H9 (cell line): ENCODE measurements at regions not wholly inside any gene's neighbourhood (a gene's known extent, or its start where the extent isn't known, plus 50 kb on each side); places are given as distances from the start of the nearest gene placed in this dataset.

ENCODE experiments used
- DNase-seq: peaks from one replicate; pipeline ENCODE4 v3.0.0-alpha.2; 2017
- H2AFZ ChIP-seq: one replicate; pipeline ENCODE4 v1.6.1; 2013; ENCODE audit warnings: mild to moderate bottlenecking, low read length, control low read depth, moderate library complexity
- H2AK5ac ChIP-seq: 2 replicates; pipeline ENCODE4 v1.6.1; 2013; ENCODE audit warnings: low read length, control low read depth, mixed read lengths; ENCODE audit not compliant: insufficient read length
- H2BK120ac ChIP-seq: one replicate; pipeline ENCODE4 v1.6.1; 2013; ENCODE audit warnings: low read depth, mild to moderate bottlenecking, low read length, control low read depth, inconsistent platforms; ENCODE audit not compliant: poor library complexity, severe bottlenecking
- H2BK12ac ChIP-seq: 2 replicates; pipeline ENCODE4 v1.6.1; 2013; ENCODE audit warnings: low read length, control low read depth, mixed read lengths, low read depth; ENCODE audit not compliant: insufficient read length
- H2BK15ac ChIP-seq: 2 replicates; pipeline ENCODE4 v1.6.1; 2013; ENCODE audit warnings: low read depth, low read length, control low read depth
- H2BK20ac ChIP-seq: one replicate; pipeline ENCODE4 v1.6.1; 2013; ENCODE audit warnings: low read depth, mild to moderate bottlenecking, low read length, control low read depth, inconsistent platforms; ENCODE audit not compliant: poor library complexity, severe bottlenecking
- H2BK5ac ChIP-seq: 2 replicates; pipeline ENCODE4 v1.6.1; 2013; ENCODE audit warnings: low read length, control low read depth, mixed read lengths; ENCODE audit not compliant: insufficient read length
- H3K14ac ChIP-seq: 2 replicates; pipeline ENCODE4 v1.6.1; 2013; ENCODE audit warnings: low read length, control low read depth; ENCODE audit not compliant: insufficient read depth
- H3K18ac ChIP-seq: 2 replicates; pipeline ENCODE4 v1.6.1; 2013; ENCODE audit warnings: low read depth, mild to moderate bottlenecking, mixed read lengths, low read length, control low read depth; ENCODE audit not compliant: insufficient read length
- H3K23ac ChIP-seq: 2 replicates; pipeline ENCODE4 v1.6.1; 2013; ENCODE audit warnings: low read length, control low read depth, mixed read lengths, low read depth; ENCODE audit not compliant: insufficient read length
- H3K23me2 ChIP-seq: 2 replicates; pipeline ENCODE4 v1.6.1; 2013; ENCODE audit warnings: low read depth, mild to moderate bottlenecking, mixed read lengths, low read length, control low read depth; ENCODE audit not compliant: insufficient read length, poor library complexity, severe bottlenecking
- H3K27ac ChIP-seq: 2 replicates; pipeline ENCODE4 v1.5.1; 2013; ENCODE audit warnings: low read length, control low read depth, mixed read lengths, low read depth; ENCODE audit not compliant: insufficient read length
- H3K27me3 ChIP-seq: 2 replicates; pipeline ENCODE4 v1.6.1; 2013; ENCODE audit warnings: low read length, control low read depth, inconsistent platforms; ENCODE audit not compliant: insufficient read depth
- H3K4ac ChIP-seq: 2 replicates; pipeline ENCODE4 v1.6.1; 2013; ENCODE audit warnings: low read depth, mild to moderate bottlenecking, control low read depth, inconsistent platforms, low read length, moderate library complexity
- H3K4me1 ChIP-seq: 2 replicates; pipeline ENCODE4 v1.6.1; 2013; ENCODE audit warnings: low read length, control low read depth, inconsistent platforms; ENCODE audit not compliant: insufficient read depth
- H3K4me2 ChIP-seq: 2 replicates; pipeline ENCODE4 v1.6.1; 2013; ENCODE audit warnings: low read length, control low read depth, mixed read lengths; ENCODE audit not compliant: insufficient read length, insufficient read depth
- H3K56ac ChIP-seq: 2 replicates; pipeline ENCODE4 v1.6.1; 2013; ENCODE audit warnings: low read depth, mild to moderate bottlenecking, mixed read lengths, low read length, control low read depth; ENCODE audit not compliant: insufficient read length
- H3K79me1 ChIP-seq: 2 replicates; pipeline ENCODE4 v1.6.1; 2013; ENCODE audit warnings: low read depth, mild to moderate bottlenecking, moderate library complexity, low read length, control low read depth, inconsistent platforms; ENCODE audit not compliant: insufficient read depth, poor library complexity, severe bottlenecking
- H3K79me2 ChIP-seq: 2 replicates; pipeline ENCODE4 v1.6.1; 2013; ENCODE audit warnings: low read length, control low read depth, inconsistent platforms; ENCODE audit not compliant: insufficient read depth
- H3K9ac ChIP-seq: 2 replicates; pipeline ENCODE4 v1.6.1; 2013; ENCODE audit warnings: low read length, control low read depth, mixed read lengths; ENCODE audit not compliant: insufficient read length; ENCODE audit errors: extremely low read depth
- H3K9me3 ChIP-seq: one replicate; pipeline ENCODE4 v1.6.1; 2013; ENCODE audit warnings: low read depth, low read length, inconsistent platforms; ENCODE audit not compliant: control insufficient read depth
- H3T11ph ChIP-seq: one replicate; pipeline ENCODE4 v1.6.1; 2013; ENCODE audit warnings: mild to moderate bottlenecking, low read length, control low read depth, inconsistent platforms
- H4K20me1 ChIP-seq: one replicate; pipeline ENCODE4 v1.6.1; 2013; ENCODE audit not compliant: control insufficient read depth, insufficient read length, insufficient read depth
- H4K5ac ChIP-seq: 2 replicates; pipeline ENCODE4 v1.6.1; 2013; ENCODE audit warnings: low read depth, mild to moderate bottlenecking, mixed read lengths, low read length, control low read depth; ENCODE audit not compliant: insufficient read length
- H4K8ac ChIP-seq: replicated peaks from 2 replicates; pipeline ENCODE4 v1.6.1; 2013; ENCODE audit warnings: low read length, control low read depth, mixed read lengths, low read depth; ENCODE audit not compliant: insufficient read length
- H4K91ac ChIP-seq: 2 replicates; pipeline ENCODE4 v1.6.1; 2013; ENCODE audit warnings: low read depth, mild to moderate bottlenecking, moderate library complexity, mixed read lengths, low read length, control low read depth; ENCODE audit not compliant: insufficient read length
- H3K27ac Mint-ChIP-seq, 3 experiments: 2 replicates in 2 of 3; 3 replicates in 1 of 3; pipeline ENCODE4 v1.8.0; 2020 to 2021; ENCODE audit warnings: mixed read lengths in 3 of 3, mild to moderate bottlenecking in 1 of 3, moderate library complexity in 1 of 3
- H3K27me3 Mint-ChIP-seq: 2 replicates; pipeline ENCODE4 v1.8.0; 2021; ENCODE audit warnings: low read depth, mild to moderate bottlenecking, moderate library complexity, mixed read lengths
- H3K36me3 Mint-ChIP-seq, 3 experiments: 2 replicates in 2 of 3; 3 replicates in 1 of 3; pipeline ENCODE4 v1.8.0; 2020 to 2021; ENCODE audit warnings: low read depth in 3 of 3, mixed read lengths in 3 of 3; ENCODE audit not compliant: insufficient read depth in 1 of 3
- H3K4me1 Mint-ChIP-seq, 2 experiments: 2 replicates each; pipeline ENCODE4 v1.8.0; 2020; ENCODE audit warnings: mixed read lengths in 2 of 2
- H3K4me3 Mint-ChIP-seq, 2 experiments: 2 replicates in 1 of 2; 3 replicates in 1 of 2; pipeline ENCODE4 v1.8.0; 2020 to 2021; ENCODE audit warnings: mild to moderate bottlenecking in 2 of 2, mixed read lengths in 2 of 2, moderate library complexity in 1 of 2
- H3K9me3 Mint-ChIP-seq, 2 experiments: 2 replicates in 1 of 2; 3 replicates in 1 of 2; pipeline ENCODE4 v1.8.0; 2020; ENCODE audit warnings: mild to moderate bottlenecking in 2 of 2, mixed read lengths in 2 of 2, moderate library complexity in 1 of 2
- CTCF ChIP-seq: fragments of 200-600 bp; sonication (generic); conservative IDR thresholded peaks from 3 replicates; pipeline ENCODE4 v1.8.0; 2021; ENCODE audit warnings: antibody characterized with exemption, mild to moderate bottlenecking
- WGBS: extraction: QIAGEN DNeasy Blood & Tissue Kit; methylation state at CpG from one replicate; pipeline ENCODE4 v1.1.7; 2013; ENCODE audit warnings: missing lambda C conversion rate, low lambda C conversion rate, mixed read lengths; ENCODE audit not compliant: insufficient read length; ENCODE audit errors: extremely low coverage; 5-methylcytosine and 5-hydroxymethylcytosine counted together

DNA sequence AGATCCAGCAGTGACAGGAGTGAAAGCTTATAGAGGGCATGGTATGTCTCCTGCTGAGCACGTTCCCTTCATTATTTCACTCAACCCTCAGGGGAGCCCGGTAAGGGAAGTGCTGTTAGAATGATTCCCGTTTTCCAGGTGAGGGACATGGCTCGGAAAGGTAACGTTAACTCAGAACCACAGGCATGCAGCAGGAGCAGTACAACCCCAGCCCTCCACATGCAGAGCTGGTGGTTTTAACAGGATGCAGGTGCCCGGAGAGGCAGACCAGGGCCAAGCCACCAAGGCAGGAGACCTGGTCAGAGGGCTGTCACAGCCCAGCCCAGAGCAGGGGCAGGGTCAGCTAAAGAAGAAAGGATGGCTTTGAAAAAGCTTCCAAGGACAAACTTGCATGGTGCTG is 268.5 kb downstream of the SH3BP4 start:
- no peak overlapping the region for H3K4me3 Mint-ChIP-seq
- H3K9me3 Mint-ChIP-seq: no peaks in the 10 kb centered on the region
- H3K4me1 Mint-ChIP-seq: peaks cover 10 to 11% of the 10 kb centered on the region in 2 experiments; a peak in 3 of 4 replicates
- no peak overlapping the region for H3T11ph ChIP-seq
- H3K27ac Mint-ChIP-seq: peak overlapping the region in 1 of 3 experiments; percentile 96; a peak in 1 of 7 replicates
- H2AK5ac ChIP-seq: no peak overlapping the region
- no peaks in the 10 kb centered on the region for H3K23me2 ChIP-seq
- H4K5ac ChIP-seq: no peak overlapping the region
- no peak overlapping the region for H2BK15ac ChIP-seq
- H3K14ac ChIP-seq: no peak overlapping the region
- no peak overlapping the region for H3K9ac ChIP-seq
- no peak overlapping the region for H3K4me2 ChIP-seq
- H3K79me2 ChIP-seq: no peaks in the 10 kb centered on the region
- H2BK20ac ChIP-seq: no peak overlapping the region
- H4K8ac ChIP-seq: no peak overlapping the region
- H3K36me3 Mint-ChIP-seq: no peaks in the 10 kb centered on the region
- H3K27me3 Mint-ChIP-seq: peaks cover 19% of the 10 kb centered on the region
- no peak overlapping the region for H3K18ac ChIP-seq
- DNase-seq: no peak
- H3K27ac ChIP-seq: no peak overlapping the region
- no peaks in the 10 kb centered on the region for H3K27me3 ChIP-seq
- H2BK5ac ChIP-seq: no peak overlapping the region
- no peak overlapping the region for H3K56ac ChIP-seq
- TF ChIP-seq CTCF: no peak
- H2BK12ac ChIP-seq: no peak overlapping the region
- H3K9me3 ChIP-seq: no peaks in the 10 kb centered on the region
- no peak overlapping the region for H2AFZ ChIP-seq
- H4K91ac ChIP-seq: no peak overlapping the region
- no peak overlapping the region for H3K4ac ChIP-seq
- no peaks in the 10 kb centered on the region for H3K79me1 ChIP-seq
- H3K23ac ChIP-seq: no peak overlapping the region
- no peaks in the 10 kb centered on the region for H4K20me1 ChIP-seq
- no peak overlapping the region for H2BK120ac ChIP-seq
- WGBS: no CpG with 5 or more reads among the region's 6 CpGs
- no peaks in the 10 kb centered on the region for H3K4me1 ChIP-seq
